OCI-LY3 (cell line): ENCODE measurements at regions not wholly inside any gene's neighbourhood (a gene's known extent, or its start where the extent isn't known, plus 50 kb on each side); places are given as distances from the start of the nearest gene placed in this dataset.

Source experiments
- H2AFZ ChIP-seq: fragments of 200-600, 300-600 bp; shearing (Covaris generic); 2 replicates; pipeline ENCODE4 v1.6.0; 2014; ENCODE audit warnings: antibody characterized with exemption, low read depth, low read length
- H3K27ac ChIP-seq: fragments of 200-600, 300-600 bp; sonication (generic); 2 replicates; pipeline ENCODE4 v1.5.1; 2014; ENCODE audit warnings: mild to moderate bottlenecking, low read length, moderate library complexity, mixed read lengths
- H3K27me3 ChIP-seq: fragments of 200-600, 300-600 bp; sonication (generic); 2 replicates; pipeline ENCODE4 v1.6.1; 2014; ENCODE audit warnings: low read depth, low read length, mixed read lengths
- H3K36me3 ChIP-seq: fragments of 200-600, 300-600 bp; sonication (generic); replicated peaks from 2 replicates; pipeline ENCODE3; 2014; ENCODE audit warnings: low read depth, low read length, mixed read lengths
- H3K4me1 ChIP-seq: fragments of 300-600, 200-600 bp; sonication (generic); 2 replicates; pipeline ENCODE4 v1.6.1; 2014; ENCODE audit warnings: low read length, mixed read lengths
- H3K4me2 ChIP-seq: fragments of 200-600, 300-600 bp; sonication (generic); 2 replicates; pipeline ENCODE4 v1.6.1; 2014; ENCODE audit warnings: low read length, mixed read lengths
- H3K4me3 ChIP-seq: fragments of 300-600, 200-600 bp; sonication (generic); 2 replicates; pipeline ENCODE4 v1.5.1; 2014; ENCODE audit warnings: antibody characterized with exemption, mild to moderate bottlenecking, low read length, moderate library complexity
- H3K79me2 ChIP-seq: fragments of 300-600, 200-600 bp; shearing (Covaris generic); 2 replicates; pipeline ENCODE4 v1.6.1; 2014; ENCODE audit warnings: mild to moderate bottlenecking, low read length, mixed read lengths
- H3K9ac ChIP-seq: fragments of 300-600, 200-600 bp; shearing (Covaris generic); 2 replicates; pipeline ENCODE4 v1.6.0; 2014; ENCODE audit warnings: mild to moderate bottlenecking, low read length, moderate library complexity
- H3K9me3 ChIP-seq: fragments of 200-600, 300-600 bp; shearing (Covaris generic); 2 replicates; pipeline ENCODE4 v1.6.1; 2014; ENCODE audit warnings: low read length, mixed read lengths; ENCODE audit not compliant: insufficient read depth
- H4K20me1 ChIP-seq: fragments of 200-600, 300-600 bp; sonication (generic); 2 replicates; pipeline ENCODE4 v1.6.1; 2016; ENCODE audit warnings: low read length, mixed read lengths; ENCODE audit not compliant: insufficient read depth
- EZH2phosphoT487 ChIP-seq: fragments of 200-600 bp; shearing (Covaris generic); IDR thresholded peaks from 2 replicates; pipeline ENCODE4 v1.6.1; 2018; ENCODE audit warnings: antibody characterized with exemption, mixed run types, low read depth
- TF ChIP-seq, protein P1 (sequence below): fragments of 200-600, 300-600 bp; sonication (generic); IDR thresholded peaks from 2 replicates; pipeline ENCODE4 v1.5.1; 2014; ENCODE audit warnings: antibody characterized with exemption, low read length, low read depth

DNA sequence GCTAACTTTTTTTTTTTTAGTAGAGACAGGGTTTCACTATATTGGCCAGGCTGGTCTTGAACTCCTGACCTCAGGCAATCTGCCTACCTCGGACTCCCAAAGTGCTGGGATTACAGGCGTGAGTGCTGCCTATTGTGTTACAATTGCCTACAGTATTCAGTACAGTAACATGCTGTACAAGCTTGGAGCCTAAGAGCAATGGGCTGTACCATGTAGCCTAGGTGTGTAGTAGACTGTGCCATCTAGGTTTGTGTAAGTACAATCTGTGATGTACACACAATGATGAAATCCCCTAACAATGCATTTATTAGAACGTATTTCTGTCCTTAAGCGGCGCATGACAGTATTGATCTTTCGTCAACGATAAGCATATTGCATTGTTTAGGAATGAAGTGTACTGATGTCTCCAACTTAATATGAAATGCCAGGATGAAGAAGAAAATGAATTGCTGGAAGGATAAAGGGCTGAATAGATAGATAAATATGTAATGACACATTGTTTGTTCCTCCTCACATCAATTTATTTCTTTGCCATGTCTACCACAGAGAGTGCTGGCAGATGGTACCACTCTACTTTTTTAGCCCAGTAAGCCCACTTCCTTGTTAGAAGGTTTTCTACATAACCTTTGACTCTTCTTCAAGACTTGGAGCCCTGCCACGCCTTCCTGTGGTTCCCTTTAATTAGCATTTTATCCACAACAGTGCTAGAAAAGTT is 467.5 kb downstream of the VRK1 start:
- H3K4me2 ChIP-seq = no peak overlapping the region
- H3K4me1 ChIP-seq = no peaks in the 10 kb centered on the region
- H3K9me3 ChIP-seq = no peaks in the 10 kb centered on the region
- no peaks in the 10 kb centered on the region for H3K27me3 ChIP-seq
- H3K4me3 ChIP-seq = no peak overlapping the region
- no peak overlapping the region for H3K9ac ChIP-seq
- no peaks in the 10 kb centered on the region for H3K79me2 ChIP-seq
- TF ChIP-seq, protein P1, sequence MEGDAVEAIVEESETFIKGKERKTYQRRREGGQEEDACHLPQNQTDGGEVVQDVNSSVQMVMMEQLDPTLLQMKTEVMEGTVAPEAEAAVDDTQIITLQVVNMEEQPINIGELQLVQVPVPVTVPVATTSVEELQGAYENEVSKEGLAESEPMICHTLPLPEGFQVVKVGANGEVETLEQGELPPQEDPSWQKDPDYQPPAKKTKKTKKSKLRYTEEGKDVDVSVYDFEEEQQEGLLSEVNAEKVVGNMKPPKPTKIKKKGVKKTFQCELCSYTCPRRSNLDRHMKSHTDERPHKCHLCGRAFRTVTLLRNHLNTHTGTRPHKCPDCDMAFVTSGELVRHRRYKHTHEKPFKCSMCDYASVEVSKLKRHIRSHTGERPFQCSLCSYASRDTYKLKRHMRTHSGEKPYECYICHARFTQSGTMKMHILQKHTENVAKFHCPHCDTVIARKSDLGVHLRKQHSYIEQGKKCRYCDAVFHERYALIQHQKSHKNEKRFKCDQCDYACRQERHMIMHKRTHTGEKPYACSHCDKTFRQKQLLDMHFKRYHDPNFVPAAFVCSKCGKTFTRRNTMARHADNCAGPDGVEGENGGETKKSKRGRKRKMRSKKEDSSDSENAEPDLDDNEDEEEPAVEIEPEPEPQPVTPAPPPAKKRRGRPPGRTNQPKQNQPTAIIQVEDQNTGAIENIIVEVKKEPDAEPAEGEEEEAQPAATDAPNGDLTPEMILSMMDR = no peak
- no peak for TF ChIP-seq EZH2phosphoT487
- H2AFZ ChIP-seq = no peak overlapping the region
- no peaks in the 10 kb centered on the region for H3K36me3 ChIP-seq
- no peaks in the 10 kb centered on the region for H4K20me1 ChIP-seq
- H3K27ac ChIP-seq = no peak overlapping the region

DNA sequence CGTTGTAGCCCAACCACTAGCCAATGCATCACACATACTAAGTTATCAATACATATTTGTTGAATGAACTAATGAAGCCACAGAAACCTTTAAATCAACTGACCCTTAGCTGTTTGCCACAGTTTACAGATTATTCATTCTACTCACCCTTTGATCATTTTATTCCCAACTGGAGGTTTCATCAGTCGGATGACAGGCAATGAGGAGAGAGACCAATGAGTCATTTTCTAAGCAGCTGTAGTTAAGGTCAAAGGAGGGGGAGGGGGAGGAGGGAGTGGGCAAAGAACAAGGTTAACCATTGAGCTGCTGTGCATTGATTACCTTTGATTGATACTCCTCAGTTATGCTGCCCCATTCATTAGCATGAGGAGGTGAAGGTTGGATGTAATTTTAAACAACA is 469.5 kb downstream of the VRK1 start:
- Histone ChIP-seq H2AFZ (no peak overlapping the region), H3K27ac (no peak overlapping the region), H3K9me3 (no peaks in the 10 kb centered on the region), H3K27me3 (no peaks in the 10 kb centered on the region), H3K79me2 (no peaks in the 10 kb centered on the region), H3K9ac (no peak overlapping the region), H3K4me1 (no peaks in the 10 kb centered on the region), H4K20me1 (no peaks in the 10 kb centered on the region), H3K36me3 (no peaks in the 10 kb centered on the region), H3K4me3 (no peak overlapping the region), H3K4me2 (no peak overlapping the region)
- TF ChIP-seq, protein P1 = no peak
- no peak for TF ChIP-seq EZH2phosphoT487

DNA sequence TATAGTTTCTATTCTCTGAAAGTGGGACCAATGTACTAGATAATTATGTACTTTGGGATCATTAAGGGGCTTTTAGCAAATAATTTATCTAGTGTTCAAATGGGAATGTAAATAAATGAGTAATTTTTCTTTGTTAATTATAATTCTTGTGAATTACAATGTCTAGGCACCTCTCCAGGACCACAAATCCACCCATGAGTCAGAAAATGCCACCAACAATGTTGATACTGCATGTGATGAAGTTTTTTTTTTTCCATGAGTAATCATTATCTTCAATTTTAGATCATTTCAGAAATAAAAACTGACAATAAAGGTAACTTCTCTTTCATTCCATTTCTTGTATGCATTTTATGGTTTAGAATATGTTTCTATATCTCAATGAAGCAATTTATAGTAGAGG is 470.3 kb downstream of the VRK1 start:
- Histone ChIP-seq H3K4me2 (no peak overlapping the region), H3K9ac (no peak overlapping the region), H3K9me3 (no peaks in the 10 kb centered on the region), H3K27me3 (peaks cover 4% of the 10 kb centered on the region; the same call in 1 of the 2 replicates), H3K27ac (no peak overlapping the region), H4K20me1 (no peaks in the 10 kb centered on the region), H3K4me3 (no peak overlapping the region), H2AFZ (no peak overlapping the region), H3K79me2 (no peaks in the 10 kb centered on the region), H3K4me1 (no peaks in the 10 kb centered on the region), H3K36me3 (no peaks in the 10 kb centered on the region)
- TF ChIP-seq EZH2phosphoT487 = no peak
- TF ChIP-seq, protein P1 = no peak

DNA sequence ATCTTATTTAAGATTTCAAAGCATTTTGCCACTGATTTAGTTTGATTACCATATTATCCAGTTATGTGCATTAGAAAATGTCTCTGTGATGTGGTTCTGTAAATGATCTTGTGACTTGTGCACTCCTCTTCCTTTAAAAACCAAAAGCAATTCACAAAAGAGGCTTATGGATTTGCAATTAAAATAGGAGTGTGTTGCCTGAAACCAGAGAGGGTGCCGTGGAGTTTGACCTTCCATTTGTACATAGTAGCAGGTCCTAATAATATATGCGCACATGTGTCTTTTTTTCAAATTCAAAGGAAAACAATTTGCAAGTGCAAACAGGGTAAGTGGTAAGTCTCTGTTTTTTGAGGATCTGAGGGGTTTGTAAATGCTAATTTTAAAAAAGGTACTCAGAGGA is 470.9 kb downstream of the VRK1 start:
- H3K27me3 ChIP-seq = peaks cover 7% of the 10 kb centered on the region; the same call in 1 of the 2 replicates
- TF ChIP-seq EZH2phosphoT487 = no peak
- TF ChIP-seq, protein P1 = no peak
- no peaks in the 10 kb centered on the region for H3K79me2 ChIP-seq
- H3K4me2 ChIP-seq = no peak overlapping the region
- no peaks in the 10 kb centered on the region for H3K9me3 ChIP-seq
- no peak overlapping the region for H3K4me3 ChIP-seq
- no peak overlapping the region for H2AFZ ChIP-seq
- no peaks in the 10 kb centered on the region for H3K36me3 ChIP-seq
- no peaks in the 10 kb centered on the region for H3K4me1 ChIP-seq
- no peak overlapping the region for H3K27ac ChIP-seq
- H3K9ac ChIP-seq = no peak overlapping the region
- no peaks in the 10 kb centered on the region for H4K20me1 ChIP-seq
